Astrocyte (in vitro differentiated cells and primary cell): ENCODE measurements at regions not wholly inside any gene's neighbourhood (a gene's known extent, or its start where the extent isn't known, plus 50 kb on each side); places are given as distances from the start of the nearest gene placed in this dataset.

Experiments
- CTCF ChIP-seq: IDR thresholded peaks from 2 replicates; pipeline ENCODE4 v1.5.1; 2011; ENCODE audit warnings: low read depth, mild to moderate bottlenecking, inconsistent platforms, low read length, moderate library complexity; ENCODE audit not compliant: insufficient read depth
- EZH2 ChIP-seq: IDR thresholded peaks from 2 replicates; pipeline ENCODE4 v1.6.1; 2012; ENCODE audit warnings: mild to moderate bottlenecking, low read length, inconsistent platforms; ENCODE audit not compliant: insufficient read depth

GRCh38 chr1:79161077-79161476 is 154.5 kb upstream of the ADGRL4 start:
- TF ChIP-seq CTCF, result no peak
- TF ChIP-seq EZH2, result no peak
